IPS DF 19.7 (cell line): ENCODE measurements at regions not wholly inside any gene's neighbourhood (a gene's known extent, or its start where the extent isn't known, plus 50 kb on each side); places are given as distances from the start of the nearest gene placed in this dataset.

Experiments
- DNase-seq: peaks from one replicate; pipeline ENCODE4 v3.0.0-alpha.2; 2013; ENCODE audit warnings: low read depth, low spot score

DNA sequence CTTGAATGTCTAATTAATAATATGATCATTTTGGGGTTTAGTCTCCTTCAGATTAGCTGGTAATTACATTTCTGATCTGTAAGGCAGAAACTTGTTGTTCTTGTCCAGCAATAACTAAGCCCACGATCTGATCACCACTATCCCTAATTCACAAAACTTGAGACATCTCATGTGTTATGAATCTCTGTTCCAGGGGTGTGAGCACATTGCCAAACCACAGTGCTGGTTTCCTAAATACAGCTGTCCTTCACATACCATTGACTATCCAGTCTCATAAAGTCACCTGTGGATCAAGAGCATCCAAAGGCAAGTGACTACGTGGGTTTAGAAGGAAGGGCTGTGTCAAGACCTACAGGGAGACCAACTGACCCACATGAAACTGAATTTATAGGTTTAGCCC is 134.1 kb upstream of the PRLR start:
- DNase-seq, result no peak

DNA sequence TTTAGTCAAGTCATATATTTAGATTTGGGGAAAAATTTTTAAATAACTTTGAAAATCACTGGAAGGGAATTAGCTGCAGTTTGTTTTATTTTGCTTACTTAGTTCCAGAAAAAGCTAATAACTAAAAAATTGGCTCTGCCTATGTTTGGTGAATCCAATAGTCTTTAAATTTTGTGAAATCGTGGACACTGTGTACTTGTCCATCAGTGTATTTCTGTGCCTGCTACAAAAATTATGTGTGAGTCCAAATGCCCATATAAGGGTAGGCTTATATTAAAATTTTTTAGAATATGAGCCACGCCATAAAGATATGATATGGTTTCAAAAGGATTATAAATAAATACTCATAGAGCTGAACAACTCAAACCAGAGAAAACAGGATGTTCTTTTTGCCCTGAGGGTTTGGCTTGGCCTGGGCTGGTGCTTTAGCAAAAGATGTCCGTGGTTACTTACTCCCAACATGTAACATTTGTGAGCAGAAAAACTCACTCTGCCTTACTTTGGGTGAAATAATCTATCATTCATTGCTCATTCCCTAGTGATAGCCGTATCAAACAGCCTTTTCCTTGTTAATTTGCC is 133.2 kb upstream of the PRLR start:
- DNase-seq, result no peak

GRCh38 chr5:35362772-35363171 is 132.5 kb upstream of the PRLR start:
- DNase-seq, result no peak

- no peak for DNase-seq
Observed at GRCh38 chr5:35360671-35361070, 130.4 kb upstream of the PRLR start.

DNA sequence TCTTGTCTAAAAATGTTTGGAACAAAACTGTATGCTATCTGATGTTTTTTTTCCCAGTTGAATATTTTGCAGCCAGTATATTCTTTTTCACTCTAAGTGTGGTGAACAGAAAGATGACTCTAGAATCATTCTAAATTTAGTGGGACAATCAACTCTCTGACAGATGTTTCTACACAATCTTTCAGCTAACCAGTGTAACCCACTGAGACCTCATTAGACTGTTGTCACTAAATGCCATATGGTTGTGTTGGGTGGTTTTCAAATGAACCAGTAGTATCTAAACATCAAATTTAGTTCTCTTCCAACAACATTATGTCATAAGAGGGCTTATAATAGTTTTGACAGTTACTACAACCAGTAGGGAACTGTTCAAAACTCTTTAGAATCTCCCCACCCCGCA is 129.6 kb upstream of the PRLR start:
- DNase-seq, result no peak

DNA sequence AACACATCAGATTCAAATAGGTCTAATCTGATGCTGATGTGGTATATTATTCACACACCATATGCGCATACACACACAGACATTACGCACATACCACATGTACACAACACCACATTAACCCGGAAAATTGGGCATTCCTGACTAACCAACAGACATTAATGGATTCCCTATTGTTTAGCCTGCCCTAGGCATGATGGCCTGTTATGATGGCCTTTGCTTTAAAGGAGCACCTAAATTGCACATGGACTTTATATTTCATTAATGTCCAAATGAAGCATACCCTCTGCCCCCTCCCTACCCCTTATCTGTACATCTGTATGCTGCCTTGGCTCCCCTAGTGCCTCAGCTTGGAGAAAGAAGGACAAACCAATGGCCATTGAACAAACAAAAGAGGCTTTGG is 127.7 kb upstream of the PRLR start:
- DNase-seq, result no peak

GRCh38 chr5:35356725-35357124 is 126.4 kb upstream of the PRLR start:
- DNase-seq, result no peak

GRCh38 chr5:35354751-35355150 is 124.5 kb upstream of the PRLR start:
- DNase-seq, result no peak

GRCh38 chr5:35345222-35345621 is 114.9 kb upstream of the PRLR start:
- DNase-seq, result no peak

DNA sequence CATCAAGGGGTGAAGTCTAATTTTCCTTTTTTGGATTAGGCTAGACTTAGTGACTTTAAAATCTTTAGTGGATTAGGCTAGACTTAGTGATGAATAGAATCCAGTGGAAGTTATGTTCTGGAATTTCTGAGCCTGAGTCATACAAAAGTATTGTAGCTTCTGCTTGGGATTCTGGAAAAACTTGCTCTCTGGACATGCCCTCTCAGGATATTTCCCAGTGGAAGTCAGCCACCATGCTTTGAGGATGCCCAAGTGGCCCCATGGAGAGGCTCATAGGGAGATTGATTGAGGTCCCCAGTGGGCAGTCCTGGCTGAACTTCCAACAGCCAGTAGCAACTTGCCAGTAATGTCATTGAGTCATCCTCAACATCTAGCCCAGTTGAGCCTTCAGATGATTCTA is 112.4 kb upstream of the PRLR start:
- DNase-seq, result no peak

DNA sequence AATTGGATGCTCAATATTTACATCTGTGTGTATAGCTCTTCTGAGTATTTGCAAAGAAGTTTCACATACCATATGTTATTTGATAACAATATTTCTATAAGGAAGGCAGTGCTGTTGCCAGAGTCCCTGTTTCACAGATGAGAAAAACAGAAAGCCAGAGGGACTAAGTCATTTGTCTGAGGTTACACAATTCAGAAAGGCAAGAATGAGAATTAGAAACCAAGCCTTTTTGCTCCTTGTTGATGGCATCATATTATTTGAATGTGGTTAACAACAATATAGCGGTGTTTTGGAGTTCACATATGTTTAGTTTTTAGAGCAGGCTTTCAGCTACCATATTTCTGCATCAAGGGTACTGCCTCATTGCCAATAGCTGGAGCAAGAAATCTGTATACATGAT is 110.9 kb upstream of the PRLR start:
- no peak for DNase-seq

DNA sequence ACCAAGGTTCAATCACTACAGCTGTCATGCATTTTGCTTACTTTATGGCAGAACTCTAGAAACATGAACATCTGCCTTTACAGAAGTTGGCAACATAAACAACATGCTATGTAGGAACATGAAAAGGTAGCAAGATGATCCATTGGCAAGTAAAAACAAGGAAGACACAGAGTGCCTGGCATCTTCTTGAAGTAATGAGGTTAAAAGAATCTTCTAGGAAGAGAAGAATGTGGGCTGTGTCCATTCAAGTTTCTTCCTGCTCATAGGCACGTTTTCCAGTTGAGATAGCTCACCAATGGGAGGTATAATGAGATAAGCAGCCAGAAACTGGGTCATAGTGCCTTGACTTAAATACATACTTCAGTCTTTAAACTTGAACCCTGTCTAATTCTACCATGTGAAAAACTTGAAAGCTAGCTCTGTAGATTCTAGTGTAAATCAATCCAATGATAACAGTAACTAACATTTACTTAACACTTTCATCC is 109.4 kb upstream of the PRLR start:
- no peak for DNase-seq

GRCh38 chr5:35339006-35339405 is 108.7 kb upstream of the PRLR start:
- no peak for DNase-seq

GRCh38 chr5:35338157-35338453 is 107.8 kb upstream of the PRLR start:
- DNase-seq, result no peak

DNA sequence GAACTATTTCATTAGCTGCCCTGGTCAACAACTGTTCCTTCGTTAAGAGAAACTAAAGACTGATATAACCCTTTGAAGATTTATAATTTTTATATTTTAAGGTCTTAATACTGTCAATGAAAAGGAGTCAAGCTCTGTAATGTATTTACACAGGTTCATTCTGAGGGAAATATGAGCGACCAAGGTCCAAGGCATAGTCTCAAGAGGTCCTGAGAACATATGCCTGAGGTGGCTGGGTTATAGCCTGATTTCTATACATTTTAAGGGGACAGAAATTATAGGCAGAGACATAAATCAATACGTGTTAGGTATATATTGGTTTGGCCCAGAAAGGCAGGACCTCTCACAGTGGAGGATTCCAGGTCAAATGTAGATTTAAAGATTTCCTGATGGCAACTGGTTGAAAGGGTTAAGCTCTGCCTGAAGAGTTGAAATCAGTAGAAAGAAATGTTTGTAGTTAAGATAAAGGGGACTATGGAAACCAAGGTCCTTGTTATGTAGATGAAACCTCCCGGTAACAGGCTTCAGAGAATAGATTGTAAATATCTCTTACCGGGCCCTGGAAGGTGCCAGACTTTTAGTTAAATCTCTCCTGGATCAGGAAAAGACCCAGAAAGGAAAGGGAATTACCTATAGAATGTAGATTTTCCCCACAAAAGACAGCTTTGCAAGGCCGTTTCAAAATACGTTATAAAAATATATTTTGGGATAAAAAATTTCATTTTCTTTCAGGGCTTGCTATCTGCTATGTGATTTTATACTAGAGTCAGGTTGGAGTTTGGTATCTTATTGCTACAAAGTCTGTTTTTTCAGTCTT is 107.3 kb upstream of the PRLR start:
- DNase-seq, result peak; percentile 63

GRCh38 chr5:35336230-35336629 is 105.9 kb upstream of the PRLR start:
- DNase-seq, result no peak

DNA sequence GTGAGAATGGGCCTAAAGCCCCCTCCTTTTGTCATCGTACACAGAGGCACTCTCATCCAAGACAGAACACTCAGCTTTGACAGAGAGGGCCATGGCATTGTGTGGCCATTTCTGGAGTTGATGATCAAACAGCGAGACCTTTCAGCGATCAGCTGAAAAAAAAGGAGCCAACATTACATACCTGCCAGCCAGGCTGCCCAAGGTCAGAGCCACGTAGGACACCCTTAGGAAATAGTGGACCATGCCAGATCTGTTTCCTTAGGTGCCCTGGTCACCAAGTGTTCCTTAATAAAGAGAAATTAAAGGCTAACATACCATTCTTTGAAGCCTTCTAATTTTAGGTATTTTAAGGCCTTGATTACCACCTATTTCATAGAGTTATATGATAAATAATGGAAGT is 105.5 kb upstream of the PRLR start:
- DNase-seq, result no peak

DNA sequence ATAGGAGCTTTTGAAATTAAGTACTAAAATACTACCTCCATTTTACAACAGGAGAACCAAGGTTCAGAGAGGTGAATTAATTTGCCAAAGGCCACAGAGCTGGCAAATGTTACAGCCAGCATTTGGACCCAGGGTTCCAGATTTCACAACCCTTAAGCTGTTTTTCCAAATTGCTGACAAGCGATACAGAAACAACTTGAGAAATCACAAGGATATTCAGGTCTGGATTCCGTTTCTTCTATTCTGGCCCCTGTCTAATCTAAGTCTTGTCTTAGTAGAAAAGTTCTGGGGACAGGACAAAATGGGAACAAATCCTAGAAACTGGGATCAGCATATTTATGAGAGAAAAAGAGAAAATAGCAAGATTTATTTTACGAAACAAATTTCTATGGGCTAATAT is 103.1 kb upstream of the PRLR start:
- DNase-seq, result no peak

DNA sequence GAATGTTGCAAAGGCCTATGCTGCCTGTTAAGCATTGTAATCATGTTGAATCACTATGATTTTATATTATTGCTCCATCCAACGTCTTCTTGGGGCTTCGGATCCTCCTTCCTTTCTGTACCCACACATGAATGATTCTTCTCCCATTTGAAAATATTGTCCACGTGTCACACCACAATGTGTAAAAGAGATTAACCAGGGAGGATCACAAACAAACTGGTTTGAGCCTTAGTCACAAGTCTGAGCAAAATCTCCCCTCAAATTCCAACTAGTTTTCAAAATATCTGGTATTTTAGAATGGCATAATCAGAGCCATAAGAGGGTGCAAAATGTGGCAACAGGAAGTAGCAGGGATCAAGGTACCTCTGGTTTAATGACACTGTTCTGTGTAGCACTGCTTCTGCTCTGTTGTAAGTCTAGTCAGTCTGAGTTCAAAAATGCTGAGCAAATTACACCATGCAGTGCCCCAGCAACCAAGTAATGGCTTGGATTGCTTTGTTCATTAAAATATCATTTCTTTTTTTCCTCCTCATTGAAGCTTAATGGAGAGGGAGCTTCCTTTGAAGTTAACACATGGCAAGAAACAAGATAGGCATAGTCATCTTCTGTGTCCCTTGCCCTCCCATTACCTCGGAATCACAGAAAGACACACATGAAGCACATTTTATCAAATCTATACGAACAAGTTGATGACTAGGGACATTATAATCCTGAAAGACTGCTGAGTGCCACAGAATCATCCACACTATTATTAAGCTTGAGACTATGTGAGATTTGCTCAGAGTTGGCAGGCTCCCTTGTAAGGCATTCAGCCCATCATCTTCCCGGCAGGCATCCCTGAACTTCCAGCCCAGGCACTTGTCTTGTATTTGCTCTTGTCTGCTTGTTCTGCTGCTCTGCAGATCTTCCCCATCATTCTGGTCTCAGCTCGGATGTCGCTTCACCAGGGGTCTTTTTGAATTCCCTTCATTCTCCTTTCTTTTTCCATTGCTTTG is 102.0 kb upstream of the PRLR start:
- no peak for DNase-seq

GRCh38 chr5:35325836-35326235 is 95.5 kb upstream of the PRLR start:
- DNase-seq, result no peak

- no peak for DNase-seq
Observed at GRCh38 chr5:35324679-35325078, 94.4 kb upstream of the PRLR start.

DNA sequence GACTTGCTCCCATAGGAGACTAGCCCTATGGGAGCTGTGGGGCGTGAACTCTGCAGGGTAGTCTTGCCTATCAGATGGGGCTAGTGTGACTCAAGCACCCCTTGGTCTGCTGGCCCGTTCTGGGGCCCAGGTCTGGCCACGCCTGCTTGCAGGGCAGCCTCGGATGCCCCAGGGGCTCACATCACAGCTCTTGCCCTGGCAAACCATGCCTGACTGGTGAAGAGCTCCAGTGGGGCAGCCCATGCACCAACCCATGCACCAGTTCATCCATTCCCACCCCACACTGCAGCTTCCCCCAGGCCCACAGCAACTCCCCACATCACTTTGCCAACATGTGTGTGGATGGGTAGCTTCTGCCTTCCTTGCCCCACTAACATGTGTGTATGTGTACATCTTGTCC is 93.9 kb upstream of the PRLR start:
- no peak for DNase-seq
